Suprapubic skin (tissue), 4 donors: ENCODE measurements at regions not wholly inside any gene's neighbourhood (a gene's known extent, or its start where the extent isn't known, plus 50 kb on each side); places are given as distances from the start of the nearest gene placed in this dataset.

Source experiments
- DNase-seq, 2 donors: peaks; one replicate each; pipeline ENCODE4 v3.0.0-alpha.2; 2019; ENCODE audit warnings: low spot score in 2 of 2
- H3K27ac ChIP-seq: fragments of 200-600 bp; sonication (generic); one replicate; pipeline ENCODE4 v1.5.1; 2019
- H3K27me3 ChIP-seq: fragments of 200-600 bp; sonication (generic); one replicate; pipeline ENCODE4 v1.5.1; 2019
- H3K36me3 ChIP-seq: fragments of 200-600 bp; sonication (generic); one replicate; pipeline ENCODE4 v1.5.1; 2019
- H3K4me1 ChIP-seq: fragments of 200-600 bp; sonication (generic); one replicate; pipeline ENCODE4 v1.5.1; 2019
- H3K4me3 ChIP-seq: fragments of 200-600 bp; sonication (generic); one replicate; pipeline ENCODE4 v1.5.1; 2019; ENCODE audit warnings: mild to moderate bottlenecking
- H3K9me3 ChIP-seq: fragments of 200-600 bp; sonication (generic); one replicate; pipeline ENCODE4 v1.5.1; 2019
- EP300 ChIP-seq: sonication (generic); formaldehyde crosslinking; IDR thresholded peaks from one replicate; pipeline ENCODE4 v1.6.1; 2017; ENCODE audit warnings: antibody characterized with exemption
- POLR2A ChIP-seq, 2 donors: fragments of 450-650 bp; IDR thresholded peaks; one replicate each; pipeline ENCODE4 v1.6.1; 2017; ENCODE audit warnings: antibody characterized with exemption in 2 of 2, mild to moderate bottlenecking in 2 of 2, moderate library complexity in 2 of 2
- POLR2AphosphoS5 ChIP-seq, 3 donors: sonication (generic); formaldehyde crosslinking; IDR thresholded peaks; one replicate each; pipeline ENCODE4 v1.6.1; 2017; ENCODE audit warnings: antibody characterized with exemption in 3 of 3
- WGBS: methylation state at CpG from one replicate; pipeline ENCODE4 v1.1.5; 2018; 5-methylcytosine and 5-hydroxymethylcytosine counted together
- TF ChIP-seq, protein P1 (sequence below), 2 donors: fragments of 200-600 bp in 1 of 2; fragments of 450-650 bp in 1 of 2; sonication (generic) in 1 of 2; IDR thresholded peaks; one replicate each; pipeline ENCODE4 v1.5.1; 2016 to 2019; ENCODE audit warnings: antibody characterized with exemption in 2 of 2, mild to moderate bottlenecking in 1 of 2, moderate library complexity in 1 of 2

- DNase-seq: no peak
- H3K27ac ChIP-seq: no peak overlapping the region
- WGBS: 63% methylated on average over 1 of the region's 1 CpG
- TF ChIP-seq, protein P1, sequence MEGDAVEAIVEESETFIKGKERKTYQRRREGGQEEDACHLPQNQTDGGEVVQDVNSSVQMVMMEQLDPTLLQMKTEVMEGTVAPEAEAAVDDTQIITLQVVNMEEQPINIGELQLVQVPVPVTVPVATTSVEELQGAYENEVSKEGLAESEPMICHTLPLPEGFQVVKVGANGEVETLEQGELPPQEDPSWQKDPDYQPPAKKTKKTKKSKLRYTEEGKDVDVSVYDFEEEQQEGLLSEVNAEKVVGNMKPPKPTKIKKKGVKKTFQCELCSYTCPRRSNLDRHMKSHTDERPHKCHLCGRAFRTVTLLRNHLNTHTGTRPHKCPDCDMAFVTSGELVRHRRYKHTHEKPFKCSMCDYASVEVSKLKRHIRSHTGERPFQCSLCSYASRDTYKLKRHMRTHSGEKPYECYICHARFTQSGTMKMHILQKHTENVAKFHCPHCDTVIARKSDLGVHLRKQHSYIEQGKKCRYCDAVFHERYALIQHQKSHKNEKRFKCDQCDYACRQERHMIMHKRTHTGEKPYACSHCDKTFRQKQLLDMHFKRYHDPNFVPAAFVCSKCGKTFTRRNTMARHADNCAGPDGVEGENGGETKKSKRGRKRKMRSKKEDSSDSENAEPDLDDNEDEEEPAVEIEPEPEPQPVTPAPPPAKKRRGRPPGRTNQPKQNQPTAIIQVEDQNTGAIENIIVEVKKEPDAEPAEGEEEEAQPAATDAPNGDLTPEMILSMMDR (IDR thresholded peaks at IDR 0.05): no peak
- TF ChIP-seq EP300: no peak
- TF ChIP-seq POLR2A (IDR thresholded peaks at IDR 0.05): no peak
- no peak for TF ChIP-seq POLR2AphosphoS5 (IDR thresholded peaks at IDR 0.05)
- no peaks in the 10 kb centered on the region for H3K9me3 ChIP-seq
- H3K36me3 ChIP-seq: no peaks in the 10 kb centered on the region
- no peaks in the 10 kb centered on the region for H3K4me1 ChIP-seq
- no peaks in the 10 kb centered on the region for H3K27me3 ChIP-seq
- no peak overlapping the region for H3K4me3 ChIP-seq
These were observed 710.3 kb downstream of the KCNA4 start for GRCh38 chr11:29306527-29306926.

DNA sequence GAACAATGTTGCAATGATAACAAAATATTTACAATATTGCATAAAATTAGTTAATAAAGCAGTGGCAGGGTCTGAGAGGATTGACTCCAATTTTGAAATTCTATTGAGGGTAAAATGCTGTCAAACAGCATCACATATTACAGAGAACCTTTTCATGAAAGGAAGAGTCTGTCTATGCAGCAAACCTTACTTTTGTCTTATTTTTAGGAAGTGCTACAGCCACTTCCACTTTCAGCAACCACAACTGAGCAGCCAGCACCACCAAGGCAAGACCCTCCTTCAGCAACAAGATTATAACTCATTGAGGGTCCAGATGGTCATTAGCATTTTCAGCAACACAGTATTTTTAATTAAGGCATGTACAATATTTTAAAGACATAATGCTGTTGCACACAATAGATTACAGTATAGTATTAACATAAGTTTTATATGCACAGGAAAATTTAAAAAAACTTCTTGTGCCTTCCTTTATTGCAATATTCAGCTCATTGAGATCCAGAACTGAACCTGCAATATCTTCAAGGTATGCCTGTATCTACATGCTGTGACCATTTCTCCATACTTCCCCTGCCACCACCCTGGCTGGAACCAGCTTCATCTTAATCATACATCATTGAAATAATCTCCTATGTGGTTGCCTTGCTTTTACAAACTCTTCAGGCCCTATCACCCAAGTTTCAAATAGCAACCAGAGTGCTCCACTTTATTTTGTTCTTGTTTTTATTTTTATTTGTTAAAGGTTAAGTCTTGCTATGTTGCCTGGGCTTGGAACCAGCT lies 711.2 kb downstream of the KCNA4 start:
- H3K4me3 ChIP-seq: no peak overlapping the region
- no peaks in the 10 kb centered on the region for H3K27me3 ChIP-seq
- no peaks in the 10 kb centered on the region for H3K4me1 ChIP-seq
- H3K27ac ChIP-seq: no peak overlapping the region
- DNase-seq: no peak
- no peaks in the 10 kb centered on the region for H3K9me3 ChIP-seq
- TF ChIP-seq, protein P1 (IDR thresholded peaks at IDR 0.05): no peak
- TF ChIP-seq EP300 (no peak), POLR2A (IDR thresholded peaks at IDR 0.05) (no peak), POLR2AphosphoS5 (IDR thresholded peaks at IDR 0.05) (no peak)
- no peaks in the 10 kb centered on the region for H3K36me3 ChIP-seq

GRCh38 chr11:29300420-29300819 lies 716.4 kb downstream of the KCNA4 start:
- TF ChIP-seq POLR2AphosphoS5 (IDR thresholded peaks at IDR 0.05): no peak
- no peak for TF ChIP-seq POLR2A (IDR thresholded peaks at IDR 0.05)
- TF ChIP-seq EP300: no peak
- TF ChIP-seq, protein P1 (IDR thresholded peaks at IDR 0.05): no peak
- Histone ChIP-seq H3K27ac (no peak overlapping the region), H3K4me1 (no peaks in the 10 kb centered on the region), H3K27me3 (no peaks in the 10 kb centered on the region), H3K36me3 (no peaks in the 10 kb centered on the region), H3K9me3 (no peaks in the 10 kb centered on the region), H3K4me3 (no peak overlapping the region)
- WGBS: 74% methylated on average over 3 of the region's 3 CpGs
- DNase-seq: no peak

GRCh38 chr11:29296680-29297079 lies 720.1 kb downstream of the KCNA4 start:
- TF ChIP-seq POLR2A (IDR thresholded peaks at IDR 0.05): no peak
- TF ChIP-seq POLR2AphosphoS5 (IDR thresholded peaks at IDR 0.05): no peak
- TF ChIP-seq EP300: no peak
- TF ChIP-seq, protein P1 (IDR thresholded peaks at IDR 0.05): no peak
- H3K4me1 ChIP-seq: no peaks in the 10 kb centered on the region
- H3K9me3 ChIP-seq: no peaks in the 10 kb centered on the region
- no peak for DNase-seq
- H3K4me3 ChIP-seq: no peak overlapping the region
- WGBS: 100% methylated on average over 1 of the region's 1 CpG
- H3K27me3 ChIP-seq: no peaks in the 10 kb centered on the region
- H3K36me3 ChIP-seq: no peaks in the 10 kb centered on the region
- H3K27ac ChIP-seq: no peak overlapping the region

GRCh38 chr11:29293825-29294224 lies 723.0 kb downstream of the KCNA4 start:
- Histone ChIP-seq H3K4me1 (no peaks in the 10 kb centered on the region), H3K36me3 (no peaks in the 10 kb centered on the region), H3K9me3 (no peaks in the 10 kb centered on the region), H3K27me3 (no peaks in the 10 kb centered on the region), H3K27ac (no peak overlapping the region), H3K4me3 (no peak overlapping the region)
- 16% methylated on average over 3 of the region's 3 CpGs for WGBS
- DNase-seq: no peak
- no peak for TF ChIP-seq POLR2AphosphoS5 (IDR thresholded peaks at IDR 0.05)
- TF ChIP-seq, protein P1 (IDR thresholded peaks at IDR 0.05): no peak
- TF ChIP-seq POLR2A (IDR thresholded peaks at IDR 0.05): no peak
- no peak for TF ChIP-seq EP300
